ENCODE measurements at regions not wholly inside any gene's neighbourhood (a gene's known extent, or its start where the extent isn't known, plus 50 kb on each side); places are given as distances from the start of the nearest gene placed in this dataset.
A peak's percentile ranks its signal among the peaks of the same experiment; 100 is the strongest.

DNA sequence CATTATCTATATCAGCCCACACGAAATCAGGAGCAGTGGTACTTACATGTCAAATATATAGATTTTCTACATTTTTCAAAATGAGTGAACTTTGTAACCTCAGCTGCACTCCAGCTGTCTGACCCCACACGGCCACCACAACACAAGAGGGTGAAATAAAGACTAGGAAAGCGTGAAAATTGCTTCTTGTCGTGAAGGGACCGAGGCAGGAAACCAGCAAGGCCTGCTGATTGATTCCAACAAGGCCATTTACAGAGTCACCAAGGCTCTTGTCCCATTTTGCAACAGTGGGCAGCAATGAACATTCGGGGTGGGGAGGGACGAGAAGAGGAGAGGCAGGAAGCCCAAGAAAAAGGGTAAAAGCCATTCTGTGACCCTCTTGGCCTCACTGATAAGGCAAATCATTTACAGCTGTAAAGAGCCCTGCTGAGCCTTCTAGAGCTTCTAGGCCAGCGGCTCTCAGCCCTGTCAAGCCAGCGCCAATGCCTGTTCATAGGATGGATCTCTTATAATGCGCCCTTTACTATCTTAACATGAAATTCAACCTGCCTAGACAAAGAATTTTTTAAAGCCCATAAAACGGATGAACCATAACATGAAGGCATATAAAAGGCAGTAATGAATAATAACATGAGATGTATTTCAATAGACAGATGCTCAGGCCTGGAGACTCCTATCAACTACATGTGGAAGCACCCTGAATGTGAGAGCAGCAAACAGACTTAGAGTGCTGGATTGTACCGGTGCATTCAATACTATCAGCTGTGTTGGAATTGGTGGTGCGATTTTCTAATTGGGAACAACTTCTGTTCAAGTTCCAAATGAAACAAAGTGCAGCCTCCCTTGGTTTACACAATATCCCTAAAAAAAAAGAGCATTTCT lies 269.0 kb downstream of the CDCA7 start:
- Histone ChIP-seq H3K4me3 (no peak overlapping the region), H3K9me3 (peaks cover 0 to 4% (median 0%) of the 10 kb centered on the region in 12 donors), H3K27me3 (no peaks in the 10 kb centered on the region), H3K27ac (no peak overlapping the region), H3K4me1 (no peaks in the 10 kb centered on the region), H3K36me3 (no peaks in the 10 kb centered on the region)
- TF ChIP-seq, protein P1, sequence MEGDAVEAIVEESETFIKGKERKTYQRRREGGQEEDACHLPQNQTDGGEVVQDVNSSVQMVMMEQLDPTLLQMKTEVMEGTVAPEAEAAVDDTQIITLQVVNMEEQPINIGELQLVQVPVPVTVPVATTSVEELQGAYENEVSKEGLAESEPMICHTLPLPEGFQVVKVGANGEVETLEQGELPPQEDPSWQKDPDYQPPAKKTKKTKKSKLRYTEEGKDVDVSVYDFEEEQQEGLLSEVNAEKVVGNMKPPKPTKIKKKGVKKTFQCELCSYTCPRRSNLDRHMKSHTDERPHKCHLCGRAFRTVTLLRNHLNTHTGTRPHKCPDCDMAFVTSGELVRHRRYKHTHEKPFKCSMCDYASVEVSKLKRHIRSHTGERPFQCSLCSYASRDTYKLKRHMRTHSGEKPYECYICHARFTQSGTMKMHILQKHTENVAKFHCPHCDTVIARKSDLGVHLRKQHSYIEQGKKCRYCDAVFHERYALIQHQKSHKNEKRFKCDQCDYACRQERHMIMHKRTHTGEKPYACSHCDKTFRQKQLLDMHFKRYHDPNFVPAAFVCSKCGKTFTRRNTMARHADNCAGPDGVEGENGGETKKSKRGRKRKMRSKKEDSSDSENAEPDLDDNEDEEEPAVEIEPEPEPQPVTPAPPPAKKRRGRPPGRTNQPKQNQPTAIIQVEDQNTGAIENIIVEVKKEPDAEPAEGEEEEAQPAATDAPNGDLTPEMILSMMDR (IDR thresholded peaks at IDR 0.05) = no peak
- TF ChIP-seq POLR2A (IDR thresholded peaks at IDR 0.05) = no peak
- 72 to 78% (median 74%) methylated on average over 13 of the region's 13 CpGs for WGBS, 4 donors
- intact Hi-C loops (cut with DNase I) = no loop called here
- no peak for DNase-seq
- ATAC-seq = no peak

DNA sequence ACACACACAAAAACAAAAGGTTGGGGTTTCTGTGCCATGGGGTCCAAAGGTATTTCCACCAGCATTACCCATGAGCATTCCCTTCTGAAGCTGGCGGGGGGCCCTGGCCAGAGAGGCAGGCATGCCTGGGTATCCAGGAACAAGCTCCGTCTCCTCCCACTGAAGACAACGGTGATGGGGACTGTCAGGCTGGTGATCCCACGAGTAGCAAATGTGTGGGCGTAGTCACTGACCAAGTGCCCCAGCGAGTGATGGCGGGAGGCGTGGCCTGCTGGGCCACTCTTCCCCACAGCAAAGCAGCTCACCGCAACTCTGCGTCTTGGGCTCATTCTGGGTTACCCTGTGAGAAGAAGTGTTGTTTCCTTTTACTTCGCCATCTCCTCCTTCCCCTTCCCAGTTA lies 270.6 kb downstream of the CDCA7 start:
- Histone ChIP-seq H3K27ac (no peak overlapping the region), H3K4me3 (no peak overlapping the region), H3K9me3 (peaks cover 0 to 4% (median 0%) of the 10 kb centered on the region in 12 donors), H3K36me3 (no peaks in the 10 kb centered on the region), H3K4me1 (no peaks in the 10 kb centered on the region), H3K27me3 (no peaks in the 10 kb centered on the region)
- intact Hi-C loops (cut with DNase I) = no loop called here
- WGBS, 4 donors = 87 to 95% (median 94%) methylated on average over 11 of the region's 11 CpGs
- ATAC-seq = no peak
- TF ChIP-seq POLR2A (IDR thresholded peaks at IDR 0.05) = no peak
- TF ChIP-seq, protein P1 (IDR thresholded peaks at IDR 0.05) = no peak
- no peak for DNase-seq

DNA sequence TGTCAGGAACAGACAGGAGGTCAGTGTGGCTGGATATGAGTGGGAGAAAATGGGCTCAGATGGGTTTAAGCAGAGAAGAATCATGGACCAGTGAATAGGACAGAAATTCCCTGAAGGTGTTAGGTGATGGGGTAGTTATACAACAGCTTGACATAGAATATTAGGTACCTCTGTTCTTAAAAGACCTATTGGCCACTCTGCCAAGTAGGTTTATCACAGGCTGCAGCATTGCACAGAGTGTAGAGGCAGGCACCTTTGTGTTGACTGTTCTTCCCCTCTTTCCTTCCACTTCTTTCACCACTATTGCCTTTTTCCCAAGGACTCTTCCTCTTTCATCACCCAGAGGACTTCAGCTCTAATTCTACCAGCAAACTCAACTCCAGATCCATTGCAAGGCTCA lies 274.4 kb downstream of the CDCA7 start:
- intact Hi-C loops (cut with DNase I) = no loop called here
- no peaks in the 10 kb centered on the region for H3K36me3 ChIP-seq
- H3K9me3 ChIP-seq = no peaks in the 10 kb centered on the region
- peaks cover 0 to 5% (median 0%) of the 10 kb centered on the region in 12 donors for H3K4me1 ChIP-seq
- no peak overlapping the region for H3K4me3 ChIP-seq
- no peak for TF ChIP-seq POLR2A (IDR thresholded peaks at IDR 0.05)
- TF ChIP-seq, protein P1 (IDR thresholded peaks at IDR 0.05) = no peak
- no peaks in the 10 kb centered on the region for H3K27me3 ChIP-seq
- H3K27ac ChIP-seq = no peak overlapping the region
- ATAC-seq = no peak
- DNase-seq = no peak

DNA sequence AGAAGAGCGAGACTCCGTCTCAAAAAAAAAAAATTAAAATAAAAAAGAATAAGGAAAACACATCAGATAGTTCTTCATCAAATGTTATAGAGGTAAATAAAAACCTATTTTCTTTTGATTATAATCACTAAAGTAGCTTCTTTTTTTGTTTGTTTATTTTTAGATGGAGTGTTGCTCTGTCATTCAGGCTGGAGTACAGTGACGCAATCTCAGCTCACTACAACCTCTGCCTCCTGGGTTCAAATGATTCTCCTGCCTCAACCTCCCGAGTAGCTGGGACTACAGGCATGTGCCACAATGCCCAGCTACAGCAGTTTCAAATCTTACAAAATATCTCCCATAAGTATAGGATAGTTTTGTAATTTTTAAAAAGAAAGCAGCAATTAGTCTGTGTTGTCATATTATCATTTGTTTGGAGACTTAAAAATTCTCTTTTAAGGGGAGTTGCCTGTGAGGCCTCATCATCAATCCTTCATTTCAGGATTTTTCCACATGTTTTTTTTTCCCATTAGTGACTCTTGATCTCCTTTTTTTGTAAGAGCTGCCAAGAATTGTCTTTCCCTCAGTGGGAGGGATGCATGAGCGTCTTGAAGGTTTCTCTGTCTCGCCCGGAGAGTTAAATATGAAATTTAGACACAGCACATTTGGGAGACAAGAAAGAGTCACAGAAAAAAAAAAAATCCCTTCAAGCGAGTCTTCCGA lies 275.9 kb downstream of the CDCA7 start:
- Histone ChIP-seq H3K4me3 (peak overlapping the region in 1 of 12 donors; percentile 16), H3K27ac (peak overlapping the region in 9 of 12 donors; percentile 19 to 77 (median 50)), H3K4me1 (peaks cover 0 to 5% (median 0%) of the 10 kb centered on the region in 12 donors), H3K27me3 (no peaks in the 10 kb centered on the region), H3K36me3 (no peaks in the 10 kb centered on the region), H3K9me3 (no peaks in the 10 kb centered on the region)
- TF ChIP-seq, protein P1 (IDR thresholded peaks at IDR 0.05) = no peak
- no peak for TF ChIP-seq POLR2A (IDR thresholded peaks at IDR 0.05)
- DNase-seq (no peak), ATAC-seq (peak in 3 of 4 donors; percentile 30 to 56 (median 39))
- WGBS, 4 donors = 70 to 77% (median 73%) methylated on average over 9 of the region's 9 CpGs
- intact Hi-C loops (cut with DNase I) = no loop called here
